Calu3 (cell line): ENCODE measurements at regions not wholly inside any gene's neighbourhood (a gene's known extent, or its start where the extent isn't known, plus 50 kb on each side); places are given as distances from the start of the nearest gene placed in this dataset.

Experiments used
- BruUV-seq: library from RNA; stranded (reverse); fragments of 400-500 nt; replicated peaks from 2 replicates; lab custom pipeline; 2021; lab: Mats Ljungman, UMichigan
- CTCF ChIA-PET: fragments of 300-600 bp; sonication (Branson Sonifier 250); formaldehyde crosslinking; loops from one replicate; lab custom pipeline; 2022; ENCODE audit warnings: antibody characterized with exemption; lab: Charles Lee
- DNase-seq: peaks from one replicate; pipeline ENCODE4 v3.0.0; 2022
- H3K27ac Mint-ChIP-seq: one replicate; pipeline ENCODE4 v1.8.0; 2022; ENCODE audit warnings: mixed read lengths; ENCODE audit not compliant: unreplicated experiment
- H3K27me3 Mint-ChIP-seq: one replicate; pipeline ENCODE4 v1.8.0; 2022; ENCODE audit warnings: mixed read lengths; ENCODE audit not compliant: unreplicated experiment
- H3K36me3 Mint-ChIP-seq: one replicate; pipeline ENCODE4 v1.8.0; 2022; ENCODE audit warnings: mild to moderate bottlenecking, moderate library complexity, mixed read lengths; ENCODE audit not compliant: insufficient read depth, unreplicated experiment
- H3K4me1 Mint-ChIP-seq: one replicate; pipeline ENCODE4 v1.8.0; 2022; ENCODE audit warnings: mild to moderate bottlenecking, low read depth, mixed read lengths; ENCODE audit not compliant: unreplicated experiment
- H3K4me3 Mint-ChIP-seq: one replicate; pipeline ENCODE4 v1.8.0; 2022; ENCODE audit warnings: mild to moderate bottlenecking, low read depth, moderate library complexity, mixed read lengths; ENCODE audit not compliant: unreplicated experiment
- H3K9me3 Mint-ChIP-seq: one replicate; pipeline ENCODE4 v1.8.0; 2022; ENCODE audit warnings: low read depth, mixed read lengths; ENCODE audit not compliant: unreplicated experiment
- intact Hi-C: fragments of 100-400 bp; cut with micrococcal nuclease; formaldehyde crosslinking; loops from one replicate; pipeline ENCODE4 v1.10.0; 2022; ENCODE audit not compliant: unreplicated experiment
- TF ChIP-seq, protein P1 (sequence below): fragments of 200-600 bp; IDR thresholded peaks from one replicate; pipeline ENCODE4 v1.8.0; 2022; ENCODE audit warnings: antibody characterized with exemption; ENCODE audit not compliant: unreplicated experiment

DNA sequence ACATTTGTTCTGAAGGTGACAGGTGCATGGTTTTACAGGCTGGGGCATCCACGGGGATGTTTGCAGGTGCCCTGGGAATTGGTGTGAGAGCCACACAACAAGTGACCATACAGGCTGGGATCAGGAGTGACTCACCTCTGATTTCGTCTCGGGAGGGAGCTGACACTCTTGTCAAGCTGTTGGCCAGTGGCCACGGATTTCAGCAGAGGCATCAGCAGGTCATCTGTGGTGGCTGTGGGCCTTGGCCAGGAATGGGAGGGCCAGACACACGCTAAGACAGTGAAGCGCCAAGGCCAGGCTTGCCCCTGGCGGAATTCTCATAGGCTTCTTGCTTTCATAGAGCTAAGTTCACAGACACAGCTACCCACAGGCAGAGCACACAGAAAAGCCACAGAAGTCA is 108.6 kb downstream of the HSPH1 start:
- CTCF ChIA-PET = no interaction called here
- peaks cover 4% of the 10 kb centered on the region for H3K36me3 Mint-ChIP-seq
- no peaks in the 10 kb centered on the region for H3K27me3 Mint-ChIP-seq
- TF ChIP-seq, protein P1, sequence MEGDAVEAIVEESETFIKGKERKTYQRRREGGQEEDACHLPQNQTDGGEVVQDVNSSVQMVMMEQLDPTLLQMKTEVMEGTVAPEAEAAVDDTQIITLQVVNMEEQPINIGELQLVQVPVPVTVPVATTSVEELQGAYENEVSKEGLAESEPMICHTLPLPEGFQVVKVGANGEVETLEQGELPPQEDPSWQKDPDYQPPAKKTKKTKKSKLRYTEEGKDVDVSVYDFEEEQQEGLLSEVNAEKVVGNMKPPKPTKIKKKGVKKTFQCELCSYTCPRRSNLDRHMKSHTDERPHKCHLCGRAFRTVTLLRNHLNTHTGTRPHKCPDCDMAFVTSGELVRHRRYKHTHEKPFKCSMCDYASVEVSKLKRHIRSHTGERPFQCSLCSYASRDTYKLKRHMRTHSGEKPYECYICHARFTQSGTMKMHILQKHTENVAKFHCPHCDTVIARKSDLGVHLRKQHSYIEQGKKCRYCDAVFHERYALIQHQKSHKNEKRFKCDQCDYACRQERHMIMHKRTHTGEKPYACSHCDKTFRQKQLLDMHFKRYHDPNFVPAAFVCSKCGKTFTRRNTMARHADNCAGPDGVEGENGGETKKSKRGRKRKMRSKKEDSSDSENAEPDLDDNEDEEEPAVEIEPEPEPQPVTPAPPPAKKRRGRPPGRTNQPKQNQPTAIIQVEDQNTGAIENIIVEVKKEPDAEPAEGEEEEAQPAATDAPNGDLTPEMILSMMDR = no peak
- BruUV-seq = no TSS peak
- H3K4me1 Mint-ChIP-seq = no peaks in the 10 kb centered on the region
- DNase-seq = peak; percentile 8
- no peaks in the 10 kb centered on the region for H3K9me3 Mint-ChIP-seq
- intact Hi-C loops = no loop called here
- H3K4me3 Mint-ChIP-seq = no peak overlapping the region
- no peak overlapping the region for H3K27ac Mint-ChIP-seq

DNA sequence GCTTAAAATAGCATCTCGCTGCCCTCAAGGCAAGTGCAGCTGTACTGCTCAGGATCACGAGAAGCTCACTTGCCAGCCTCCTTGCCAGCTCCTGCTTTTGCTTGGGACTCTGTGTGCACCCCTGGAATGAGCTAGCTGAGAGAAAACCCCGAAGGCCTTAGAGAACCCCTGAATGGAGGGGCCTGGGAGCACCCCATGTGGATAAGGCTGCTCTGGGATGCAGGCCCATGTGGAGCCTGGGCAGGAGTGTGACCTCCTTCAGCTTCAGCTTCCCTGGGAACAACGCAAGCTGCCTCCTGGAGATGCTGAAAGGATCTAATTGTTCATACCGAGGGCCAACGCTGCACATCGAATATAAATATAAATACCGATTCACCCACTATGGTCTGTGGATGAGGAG is 109.2 kb downstream of the HSPH1 start:
- H3K4me1 Mint-ChIP-seq = no peaks in the 10 kb centered on the region
- H3K27me3 Mint-ChIP-seq = no peaks in the 10 kb centered on the region
- no peaks in the 10 kb centered on the region for H3K9me3 Mint-ChIP-seq
- no TSS peak for BruUV-seq
- TF ChIP-seq, protein P1 = no peak
- no peak overlapping the region for H3K4me3 Mint-ChIP-seq
- intact Hi-C loops = no loop called here
- H3K36me3 Mint-ChIP-seq = peaks cover 4% of the 10 kb centered on the region
- CTCF ChIA-PET = no interaction called here
- no peak for DNase-seq
- no peak overlapping the region for H3K27ac Mint-ChIP-seq

DNA sequence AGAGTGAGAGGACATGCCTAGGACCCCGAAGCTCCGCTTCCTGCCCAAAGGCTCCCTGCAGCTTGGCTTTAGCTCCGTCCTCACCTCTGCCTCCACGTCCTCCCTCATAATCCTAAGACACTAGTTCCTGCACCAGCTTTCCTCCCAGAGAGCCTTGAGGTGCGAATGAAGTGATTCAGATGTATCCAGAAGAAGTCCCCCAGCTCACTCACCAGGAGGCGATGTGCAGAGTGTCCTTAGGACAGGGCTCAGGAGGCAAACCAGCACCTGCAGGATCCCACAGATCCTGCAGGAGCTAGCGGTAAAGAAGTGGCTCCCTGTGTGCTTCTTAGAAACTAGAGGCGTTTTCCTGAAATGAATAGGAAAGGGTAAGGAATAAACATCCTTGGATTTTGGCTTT is 109.7 kb downstream of the HSPH1 start:
- Mint-ChIP-seq H3K36me3 (peaks cover 4% of the 10 kb centered on the region), H3K27ac (no peak overlapping the region), H3K27me3 (no peaks in the 10 kb centered on the region), H3K4me3 (no peak overlapping the region), H3K9me3 (no peaks in the 10 kb centered on the region), H3K4me1 (no peaks in the 10 kb centered on the region)
- no peak for DNase-seq
- CTCF ChIA-PET = no interaction called here
- intact Hi-C loops = no loop called here
- TF ChIP-seq, protein P1 = no peak
- no TSS peak for BruUV-seq

DNA sequence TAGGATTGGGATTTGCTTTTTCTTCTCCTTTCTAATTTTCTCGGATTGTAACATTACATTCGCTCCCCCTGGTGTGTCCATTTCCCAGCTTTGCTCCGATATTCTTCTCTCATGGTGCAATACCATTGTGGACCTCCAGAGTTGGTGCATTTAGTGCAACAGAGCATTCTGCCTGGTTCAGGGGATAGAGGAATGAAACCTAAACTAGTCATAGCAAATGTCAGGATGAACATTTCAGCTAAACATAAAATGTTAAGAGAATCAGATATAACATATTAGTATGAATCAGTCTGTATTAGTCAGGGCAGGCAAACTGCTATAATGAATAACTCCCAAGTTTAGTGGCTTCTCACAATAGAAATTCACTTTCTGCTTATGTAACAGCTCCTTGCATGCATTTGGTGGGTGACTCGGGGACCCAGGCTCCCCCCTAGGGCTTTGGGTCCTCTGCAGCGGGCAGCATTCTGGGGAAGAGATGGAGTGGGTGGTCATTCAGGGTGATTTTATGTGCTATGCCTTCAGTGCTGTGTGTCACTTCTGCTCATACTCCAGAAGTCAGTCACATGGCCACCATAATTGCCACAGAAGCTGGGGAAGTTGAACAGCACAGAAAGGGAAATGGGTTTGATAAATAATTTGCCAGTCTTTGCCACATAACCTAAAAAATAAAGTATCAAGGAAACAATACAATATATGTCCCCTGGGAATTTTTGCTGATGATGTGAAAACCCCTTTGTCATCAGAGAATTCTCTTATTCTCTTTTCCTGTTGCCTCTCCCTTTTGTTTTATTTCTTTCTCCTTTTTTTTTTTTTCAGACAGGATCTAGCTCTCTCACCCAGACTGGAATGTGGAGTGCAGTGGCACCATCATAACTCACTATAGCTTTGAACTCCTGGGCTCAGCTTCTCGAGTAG is 111.0 kb downstream of the HSPH1 start:
- Mint-ChIP-seq H3K36me3 (peaks cover 4% of the 10 kb centered on the region), H3K27ac (no peak overlapping the region), H3K4me3 (no peak overlapping the region), H3K9me3 (no peaks in the 10 kb centered on the region), H3K27me3 (no peaks in the 10 kb centered on the region), H3K4me1 (no peaks in the 10 kb centered on the region)
- TF ChIP-seq, protein P1 = no peak
- CTCF ChIA-PET = interaction anchor here (0.6 to 0.8 kb wide), 4 partner anchors 16 to 576 kb away, joined by 3 to 4 read pairs (median 4); no protein-coding TSS in a partner anchor
- BruUV-seq = no TSS peak
- DNase-seq = no peak
- intact Hi-C loops = no loop called here
